ENCODE measurements at regions not wholly inside any gene's neighbourhood (a gene's known extent, or its start where the extent isn't known, plus 50 kb on each side); places are given as distances from the start of the nearest gene placed in this dataset.
"Not testable (repeated sequence)": the region's sequence is repeated elsewhere in the genome, so short reads cannot be mapped to it uniquely, and the experiment has no call there.

- not testable (repeated sequence) for DNase-seq (ENCODE audit: extremely low read depth, low read depth, low spot score)
Measured at GRCh38 chr4:13761581-13761980, 134.1 kb upstream of the BOD1L1 start.

- no peak for DNase-seq (ENCODE audit: extremely low read depth, low read depth, low spot score)
Measured at GRCh38 chr4:13762130-13762529, 134.6 kb upstream of the BOD1L1 start.

- DNase-seq (ENCODE audit: extremely low read depth, low read depth, low spot score), result no peak
Measured at GRCh38 chr4:13763707-13764106, 136.2 kb upstream of the BOD1L1 start.

GRCh38 chr4:13765539-13765938, 138.0 kb upstream of the BOD1L1 start:
- DNase-seq (ENCODE audit: extremely low read depth, low read depth, low spot score), result peak; percentile 14

GRCh38 chr4:13766761-13767540, 139.4 kb upstream of the BOD1L1 start:
- no peak for DNase-seq (ENCODE audit: extremely low read depth, low read depth, low spot score)

- DNase-seq (ENCODE audit: extremely low read depth, low read depth, low spot score), result no peak
Measured at GRCh38 chr4:13777341-13777740, 149.8 kb upstream of the BOD1L1 start.

GRCh38 chr4:13778367-13778766, 150.8 kb upstream of the BOD1L1 start:
- no peak for DNase-seq (ENCODE audit: extremely low read depth, low read depth, low spot score)

GRCh38 chr4:13782231-13782630, 154.7 kb upstream of the BOD1L1 start:
- DNase-seq (ENCODE audit: extremely low read depth, low read depth, low spot score), result no peak

- DNase-seq (ENCODE audit: extremely low read depth, low read depth, low spot score), result no peak
Measured at GRCh38 chr4:13783800-13784411, 156.4 kb upstream of the BOD1L1 start.

- peak; percentile 55 for DNase-seq (ENCODE audit: extremely low read depth, low read depth, low spot score)
Measured at GRCh38 chr4:13793020-13793710, 165.6 kb upstream of the BOD1L1 start.

- DNase-seq (ENCODE audit: extremely low read depth, low read depth, low spot score), result no peak
Measured at GRCh38 chr4:13794819-13795565, 167.5 kb upstream of the BOD1L1 start.

GRCh38 chr4:13797061-13797460, 169.5 kb upstream of the BOD1L1 start:
- DNase-seq (ENCODE audit: extremely low read depth, low read depth, low spot score), result no peak

GRCh38 chr4:13815231-13815630, 187.7 kb upstream of the BOD1L1 start:
- no peak for DNase-seq (ENCODE audit: extremely low read depth, low read depth, low spot score)

GRCh38 chr4:13816472-13816871, 188.9 kb upstream of the BOD1L1 start:
- no peak for DNase-seq (ENCODE audit: extremely low read depth, low read depth, low spot score)

GRCh38 chr4:13821522-13821921, 194.0 kb upstream of the BOD1L1 start:
- no peak for DNase-seq (ENCODE audit: extremely low read depth, low read depth, low spot score)

GRCh38 chr4:13825822-13826221, 198.3 kb upstream of the BOD1L1 start:
- not testable (repeated sequence) for DNase-seq (ENCODE audit: extremely low read depth, low read depth, low spot score)

- DNase-seq (ENCODE audit: extremely low read depth, low read depth, low spot score), result no peak
Measured at GRCh38 chr4:13829457-13829856, 201.9 kb upstream of the BOD1L1 start.

- no peak for DNase-seq (ENCODE audit: extremely low read depth, low read depth, low spot score)
Measured at GRCh38 chr4:13830449-13830848, 202.9 kb upstream of the BOD1L1 start.

GRCh38 chr4:13833171-13833804, 205.8 kb upstream of the BOD1L1 start:
- DNase-seq (ENCODE audit: extremely low read depth, low read depth, low spot score), result no peak
